IMR-90 (cell line): ENCODE measurements at regions not wholly inside any gene's neighbourhood (a gene's known extent, or its start where the extent isn't known, plus 50 kb on each side); places are given as distances from the start of the nearest gene placed in this dataset.

Experiments used
- ATAC-seq: fragments of 200-7000 bp; cut with Tn5 transposase; 2 replicates; pipeline ENCODE4 v1.9.1; 2020; ENCODE audit warnings: low read depth, mild to moderate bottlenecking, moderate library complexity
- BruUV-seq: library from RNA; stranded (reverse); fragments of 400-500 nt; replicated peaks from 2 replicates; lab custom pipeline; 2021; lab: Mats Ljungman, UMichigan
- CTCF ChIA-PET: fragments of 300-600 bp; formaldehyde crosslinking; extraction: SDS; loops from one replicate; lab custom pipeline; 2021; ENCODE audit warnings: antibody characterized with exemption; lab: Yijun Ruan, JAX
- POLR2A ChIA-PET: fragments of 300-600 bp; sonication (Branson Sonifier 250); formaldehyde crosslinking; loops from one replicate; lab custom pipeline; 2022; ENCODE audit warnings: antibody characterized with exemption; ENCODE audit not compliant: unreplicated experiment; lab: Charles Lee
- DNase-seq: peaks from one replicate; pipeline ENCODE4 v3.0.0; 2013
- H2AFZ ChIP-seq: replicated peaks from 2 replicates; pipeline ENCODE3; 2013; ENCODE audit warnings: low read length, mild to moderate bottlenecking; ENCODE audit not compliant: poor library complexity
- H2AK5ac ChIP-seq: 2 replicates; pipeline ENCODE4 v1.6.1; 2013; ENCODE audit warnings: low read depth, low read length, inconsistent platforms
- H2AK9ac ChIP-seq: replicated peaks from 2 replicates; pipeline ENCODE3; 2013; ENCODE audit warnings: mild to moderate bottlenecking, low read depth, low read length, moderate library complexity; ENCODE audit not compliant: poor library complexity
- H2BK120ac ChIP-seq: 2 replicates; pipeline ENCODE4 v1.6.1; 2013; ENCODE audit warnings: low read depth, low read length, inconsistent platforms
- H2BK15ac ChIP-seq: 3 replicates; pipeline ENCODE4 v1.6.1; 2013; ENCODE audit warnings: low read depth, low read length, inconsistent platforms
- H2BK20ac ChIP-seq: 2 replicates; pipeline ENCODE4 v1.6.1; 2013; ENCODE audit warnings: low read depth, mild to moderate bottlenecking, inconsistent platforms, low read length, moderate library complexity
- H2BK5ac ChIP-seq: 2 replicates; pipeline ENCODE4 v1.6.1; 2013; ENCODE audit warnings: mild to moderate bottlenecking, low read depth, low read length, inconsistent platforms; ENCODE audit not compliant: poor library complexity, severe bottlenecking
- H3K14ac ChIP-seq: replicated peaks from 2 replicates; pipeline ENCODE4 v1.6.1; 2013; ENCODE audit warnings: low read depth, low read length, inconsistent platforms
- H3K18ac ChIP-seq: 2 replicates; pipeline ENCODE4 v1.6.1; 2013; ENCODE audit warnings: low read depth, low read length, control low read depth
- H3K23ac ChIP-seq: 2 replicates; pipeline ENCODE4 v1.6.1; 2013; ENCODE audit warnings: low read depth, low read length, inconsistent platforms
- H3K27ac ChIP-seq: 2 replicates; pipeline ENCODE4 v1.5.1; 2013; ENCODE audit warnings: mild to moderate bottlenecking, control low read depth, low read length; ENCODE audit not compliant: insufficient read depth
- H3K27me3 ChIP-seq: 2 replicates; pipeline ENCODE4 v1.6.1; 2013; ENCODE audit warnings: low read length; ENCODE audit not compliant: control insufficient read depth, insufficient read depth
- H3K36me3 ChIP-seq: 2 replicates; pipeline ENCODE4 v1.6.1; 2013; ENCODE audit warnings: low read length, mixed read lengths; ENCODE audit not compliant: control insufficient read depth, insufficient read depth
- H3K4ac ChIP-seq: 2 replicates; pipeline ENCODE4 v1.6.1; 2013; ENCODE audit warnings: low read depth, low read length, inconsistent platforms
- H3K4me1 ChIP-seq: 2 replicates; pipeline ENCODE4 v1.6.1; 2013; ENCODE audit warnings: low read length, mixed read lengths; ENCODE audit not compliant: control insufficient read depth, insufficient read depth
- H3K4me2 ChIP-seq: 2 replicates; pipeline ENCODE4 v1.6.1; 2013; ENCODE audit warnings: low read depth, mild to moderate bottlenecking, control low read depth, low read length, moderate library complexity
- H3K4me3 ChIP-seq: 2 replicates; pipeline ENCODE4 v1.5.1; 2013; ENCODE audit warnings: low read depth, mild to moderate bottlenecking, control low read depth, low read length, moderate library complexity; ENCODE audit not compliant: insufficient read depth
- H3K56ac ChIP-seq: 2 replicates; pipeline ENCODE4 v1.6.1; 2013; ENCODE audit warnings: low read length, inconsistent platforms; ENCODE audit not compliant: insufficient read depth; ENCODE audit errors: extremely low read depth
- H3K79me1 ChIP-seq, 2 experiments: 2 replicates each; pipeline ENCODE4 v1.6.1; 2013; ENCODE audit warnings: low read length in 2 of 2, inconsistent platforms in 1 of 2, low read depth in 1 of 2
- H3K9ac ChIP-seq: 2 replicates; pipeline ENCODE4 v1.6.1; 2013; ENCODE audit warnings: low read depth, low read length, control low read depth
- H3K9me1 ChIP-seq: 2 replicates; pipeline ENCODE4 v1.6.1; 2013; ENCODE audit warnings: low read length, inconsistent platforms; ENCODE audit not compliant: insufficient read depth
- H3K9me3 ChIP-seq: 2 replicates; pipeline ENCODE4 v1.6.1; 2013; ENCODE audit warnings: low read length; ENCODE audit not compliant: control insufficient read depth, insufficient read depth
- H4K20me1 ChIP-seq: 2 replicates; pipeline ENCODE4 v1.6.1; 2013; ENCODE audit warnings: low read length, inconsistent platforms; ENCODE audit not compliant: insufficient read depth
- H4K5ac ChIP-seq: 2 replicates; pipeline ENCODE4 v1.6.1; 2013; ENCODE audit warnings: mild to moderate bottlenecking, low read depth, low read length, control low read depth
- H4K8ac ChIP-seq, 2 experiments: 2 replicates each; pipeline ENCODE4 v1.6.1; 2013; ENCODE audit warnings: low read depth in 2 of 2, low read length in 2 of 2, control low read depth in 1 of 2, inconsistent platforms in 1 of 2
- H4K91ac ChIP-seq: 2 replicates; pipeline ENCODE4 v1.6.1; 2013; ENCODE audit warnings: low read depth, low read length, inconsistent platforms; ENCODE audit not compliant: insufficient read depth
- BHLHE40 ChIP-seq: fragments of 150-350 bp; IDR thresholded peaks from 2 replicates; pipeline ENCODE4 v1.6.1; 2016; ENCODE audit warnings: mild to moderate bottlenecking, low read depth, low read length
- CEBPB ChIP-seq: IDR thresholded peaks from 2 replicates; pipeline ENCODE4 v1.6.1; 2012; ENCODE audit warnings: low read depth, low read length, improper control_type of control experiment
- ELK1 ChIP-seq: fragments of 150-350 bp; IDR thresholded peaks from 2 replicates; pipeline ENCODE4 v1.6.1; 2016; ENCODE audit warnings: low read depth, mild to moderate bottlenecking, low read length, moderate library complexity, borderline replicate concordance
- FOS ChIP-seq: fragments of 150-350 bp; IDR thresholded peaks from 2 replicates; pipeline ENCODE4 v1.6.1; 2016; ENCODE audit warnings: low read depth, low read length
- MXI1 ChIP-seq: IDR thresholded peaks from 2 replicates; pipeline ENCODE4 v1.6.1; 2012; ENCODE audit warnings: low read depth, mild to moderate bottlenecking, low read length, moderate library complexity, borderline replicate concordance
- NFE2L2 ChIP-seq: fragments of 150-350 bp; IDR thresholded peaks from 2 replicates; pipeline ENCODE4 v1.6.1; 2016; ENCODE audit warnings: low read depth, mild to moderate bottlenecking, low read length
- POLR2A ChIP-seq: IDR thresholded peaks from 2 replicates; pipeline ENCODE4 v1.6.1; 2012; ENCODE audit warnings: mild to moderate bottlenecking, low read depth, low read length
- RAD21 ChIP-seq: IDR thresholded peaks from 2 replicates; pipeline ENCODE4 v1.6.1; 2012; ENCODE audit warnings: low read length, improper control_type of control experiment
- RCOR1 ChIP-seq: IDR thresholded peaks from 2 replicates; pipeline ENCODE4 v1.6.1; 2012; ENCODE audit warnings: mild to moderate bottlenecking, low read length, improper control_type of control experiment; ENCODE audit not compliant: insufficient replicate concordance
- RFX5 ChIP-seq: IDR thresholded peaks from 2 replicates; pipeline ENCODE4 v1.8.0; 2012; ENCODE audit warnings: low read depth, mild to moderate bottlenecking, low read length, moderate library complexity
- SMC3 ChIP-seq: fragments of 150-350 bp; IDR thresholded peaks from 2 replicates; pipeline ENCODE4 v1.6.1; 2016; ENCODE audit warnings: low read depth, mild to moderate bottlenecking, antibody characterized with exemption, low read length, moderate library complexity
- WGBS, 2 experiments: methylation state at CpG; one replicate each; pipeline versions ENCODE4 v1.1.5 to v1.1.7; 2013; ENCODE audit warnings: missing lambda C conversion rate in 2 of 2; ENCODE audit not compliant: insufficient read length in 1 of 2; ENCODE audit errors: extremely low coverage in 2 of 2; 5-methylcytosine and 5-hydroxymethylcytosine counted together
- dilution Hi-C: fragments of 300-500 bp; cut with HindIII; formaldehyde crosslinking; loops from one replicate; pipeline ENCODE4 v1.14.3; 2018; ENCODE audit warnings: low sequenced_read_pairs; ENCODE audit not compliant: unreplicated experiment
- in situ Hi-C: fragments of 300-500 bp; cut with MboI; formaldehyde crosslinking; loops from 3 replicates; pipeline ENCODE4 v1.14.3; 2019; ENCODE audit warnings: low sequenced_read_pairs, inconsistent platforms, mixed read lengths
- intact Hi-C: fragments of 100-400 bp; cut with micrococcal nuclease; formaldehyde crosslinking; loops from 2 replicates; pipeline ENCODE4 v1.10.0; 2022
- TF ChIP-seq, protein P1 (sequence below): conservative IDR thresholded peaks from 2 replicates; pipeline ENCODE4 v1.5.1; 2012; ENCODE audit warnings: mild to moderate bottlenecking, low read depth, low read length, improper control_type of control experiment

DNA sequence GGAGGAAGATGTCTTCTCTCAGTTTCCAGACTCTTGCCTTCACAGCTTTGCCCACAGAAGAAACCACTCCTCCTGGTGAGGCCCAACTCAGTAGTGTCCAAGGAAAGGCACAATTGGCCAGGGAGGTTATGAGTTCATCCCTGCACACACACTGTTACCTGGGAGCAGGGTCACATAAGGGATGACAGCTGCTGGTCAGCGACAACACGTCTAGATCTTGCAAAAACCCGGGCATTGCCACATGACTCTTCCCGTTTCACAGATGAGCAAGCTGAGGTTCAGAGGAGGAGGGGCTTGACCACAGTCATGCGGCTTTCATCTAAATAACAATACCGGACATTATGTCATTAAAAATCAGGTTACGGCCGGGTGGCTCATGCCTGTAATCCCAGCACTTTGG is 186.0 kb downstream of the COPRS start:
- Histone ChIP-seq H3K4me1 (peaks cover 3% of the 10 kb centered on the region; the same call in 1 of the 2 replicates), H3K27ac (no peak overlapping the region), H3K9me3 (no peaks in the 10 kb centered on the region), H4K5ac (no peak overlapping the region), H3K4me3 (no peak overlapping the region), H4K91ac (no peak overlapping the region), H2AK9ac (no peak overlapping the region), H3K9ac (no peak overlapping the region), H2BK5ac (no peak overlapping the region), H3K9me1 (peaks cover 8% of the 10 kb centered on the region; the same call in 1 of the 2 replicates), H4K20me1 (no peaks in the 10 kb centered on the region), H3K14ac (no peak overlapping the region; the same call in 1 of the 2 replicates), H3K36me3 (no peaks in the 10 kb centered on the region), H2BK20ac (no peak overlapping the region), H2BK15ac (no peak overlapping the region), H4K8ac (no peak overlapping the region), H3K56ac (no peak overlapping the region), H2BK120ac (0 out of 2 replicates have a peak overlapping the region, but pooled peaks have one; percentile 4), H3K79me1 (no peaks in the 10 kb centered on the region), H2AK5ac (peak overlapping the region; percentile 49; the same call in 1 of the 2 replicates), H3K18ac (no peak overlapping the region), H2AFZ (peak overlapping the region; percentile 33), H3K4ac (no peak overlapping the region), H3K4me2 (no peak overlapping the region), H3K27me3 (no peaks in the 10 kb centered on the region; the same call in 1 of the 2 replicates), H3K23ac (no peak overlapping the region)
- CTCF ChIA-PET: interaction anchor here (1.0 kb wide), 1 partner anchor 170 kb away, joined by 3 read pairs; no protein-coding TSS in a partner anchor
- WGBS, 2 experiments: no CpG with 5 or more reads among the region's 8 CpGs
- dilution Hi-C loops (no loop called here), in situ Hi-C loops (no loop called here), intact Hi-C loops (no loop called here)
- POLR2A ChIA-PET: no interaction called here
- ATAC-seq (no peak), DNase-seq (no peak)
- TF ChIP-seq POLR2A (no peak), ELK1 (no peak), RCOR1 (no peak), SMC3 (no peak), FOS (no peak), CEBPB (no peak), RAD21 (no peak), NFE2L2 (no peak), MXI1 (no peak), RFX5 (no peak), BHLHE40 (no peak)
- TF ChIP-seq, protein P1, sequence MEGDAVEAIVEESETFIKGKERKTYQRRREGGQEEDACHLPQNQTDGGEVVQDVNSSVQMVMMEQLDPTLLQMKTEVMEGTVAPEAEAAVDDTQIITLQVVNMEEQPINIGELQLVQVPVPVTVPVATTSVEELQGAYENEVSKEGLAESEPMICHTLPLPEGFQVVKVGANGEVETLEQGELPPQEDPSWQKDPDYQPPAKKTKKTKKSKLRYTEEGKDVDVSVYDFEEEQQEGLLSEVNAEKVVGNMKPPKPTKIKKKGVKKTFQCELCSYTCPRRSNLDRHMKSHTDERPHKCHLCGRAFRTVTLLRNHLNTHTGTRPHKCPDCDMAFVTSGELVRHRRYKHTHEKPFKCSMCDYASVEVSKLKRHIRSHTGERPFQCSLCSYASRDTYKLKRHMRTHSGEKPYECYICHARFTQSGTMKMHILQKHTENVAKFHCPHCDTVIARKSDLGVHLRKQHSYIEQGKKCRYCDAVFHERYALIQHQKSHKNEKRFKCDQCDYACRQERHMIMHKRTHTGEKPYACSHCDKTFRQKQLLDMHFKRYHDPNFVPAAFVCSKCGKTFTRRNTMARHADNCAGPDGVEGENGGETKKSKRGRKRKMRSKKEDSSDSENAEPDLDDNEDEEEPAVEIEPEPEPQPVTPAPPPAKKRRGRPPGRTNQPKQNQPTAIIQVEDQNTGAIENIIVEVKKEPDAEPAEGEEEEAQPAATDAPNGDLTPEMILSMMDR: no peak
- no TSS peak for BruUV-seq
